PC-3 (cell line): ENCODE measurements at regions not wholly inside any gene's neighbourhood (a gene's known extent, or its start where the extent isn't known, plus 50 kb on each side); places are given as distances from the start of the nearest gene placed in this dataset.

Source experiments
- CTCF ChIP-seq: fragments of 300-600 bp; sonication (generic); conservative IDR thresholded peaks from 2 replicates; pipeline ENCODE4 v1.5.1; 2017; ENCODE audit warnings: antibody characterized with exemption, low read depth, mild to moderate bottlenecking, low read length
- EZH2 ChIP-seq: fragments of 300-600 bp; sonication (generic); IDR thresholded peaks from one replicate; pipeline ENCODE4 v1.6.1; 2017; ENCODE audit warnings: antibody characterized with exemption, mild to moderate bottlenecking, low read length; ENCODE audit not compliant: unreplicated experiment
- EZH2phosphoT487 ChIP-seq: fragments of 300-600 bp; sonication (generic); IDR thresholded peaks from 2 replicates; pipeline ENCODE4 v1.6.1; 2018; ENCODE audit warnings: mild to moderate bottlenecking, antibody characterized with exemption, low read length, borderline replicate concordance

GRCh38 chr2:160568856-160569255 lies 75.2 kb upstream of the RBMS1 start:
- TF ChIP-seq CTCF (no peak), EZH2phosphoT487 (no peak), EZH2 (no peak)
